Neural cell (in vitro differentiated cells): ENCODE measurements at regions not wholly inside any gene's neighbourhood (a gene's known extent, or its start where the extent isn't known, plus 50 kb on each side); places are given as distances from the start of the nearest gene placed in this dataset.

Experiments used
- H2AFZ ChIP-seq: fragments of 200-600, 300-800 bp; sonication (generic), shearing (Covaris generic); 2 replicates; pipeline ENCODE4 v1.6.0; 2014; ENCODE audit warnings: low read depth, mild to moderate bottlenecking, antibody characterized with exemption, low read length, moderate library complexity
- H3F3A ChIP-seq: fragments of 200-600 bp; shearing (Covaris generic); 2 replicates; pipeline ENCODE4 v1.6.1; 2016; ENCODE audit warnings: mild to moderate bottlenecking, moderate library complexity, mixed read lengths, antibody characterized with exemption, low read length; ENCODE audit not compliant: insufficient read depth, poor library complexity, severe bottlenecking
- H3K27ac ChIP-seq: fragments of 200-600, 300-800 bp; sonication (generic), shearing (Covaris generic); 2 replicates; pipeline ENCODE4 v1.5.1; 2014; ENCODE audit warnings: mild to moderate bottlenecking, low read length, moderate library complexity
- H3K27me3 ChIP-seq: fragments of 300-800, 200-600 bp; sonication (generic), shearing (Covaris generic); 2 replicates; pipeline ENCODE4 v1.6.0; 2014; ENCODE audit warnings: mild to moderate bottlenecking, low read depth, low read length, moderate library complexity; ENCODE audit not compliant: insufficient read depth
- H3K36me3 ChIP-seq: fragments of 300-800, 200-600 bp; sonication (generic), shearing (Covaris generic); 2 replicates; pipeline ENCODE4 v1.5.1; 2014; ENCODE audit warnings: mild to moderate bottlenecking, antibody characterized with exemption, low read length, moderate library complexity; ENCODE audit not compliant: insufficient read depth
- H3K4me2 ChIP-seq: fragments of 300-800, 200-600 bp; sonication (generic), shearing (Covaris generic); 2 replicates; pipeline ENCODE4 v1.6.0; 2014; ENCODE audit warnings: mild to moderate bottlenecking, low read length
- H3K4me3 ChIP-seq: fragments of 300-800, 200-600 bp; sonication (generic), shearing (Covaris generic); 2 replicates; pipeline ENCODE4 v1.5.1; 2014; ENCODE audit warnings: mild to moderate bottlenecking, low read length, moderate library complexity
- H3K79me2 ChIP-seq: fragments of 200-600 bp; shearing (Covaris generic); replicated peaks from 2 replicates; pipeline ENCODE4 v1.6.0; 2014; ENCODE audit warnings: mild to moderate bottlenecking, low read length, moderate library complexity; ENCODE audit not compliant: insufficient read depth
- H3K9ac ChIP-seq: fragments of 300-800, 200-600 bp; sonication (generic), shearing (Covaris generic); 2 replicates; pipeline ENCODE4 v1.6.1; 2016; ENCODE audit warnings: mild to moderate bottlenecking, low read length, mixed read lengths
- H3K9me2 ChIP-seq: fragments of 200-600 bp; shearing (Covaris generic); 2 replicates; pipeline ENCODE4 v1.6.1; 2016; ENCODE audit warnings: mild to moderate bottlenecking, low read length, mixed read lengths; ENCODE audit not compliant: insufficient read depth
- H3K9me3 ChIP-seq: fragments of 200-600, 300-800 bp; sonication (generic), shearing (Covaris generic); 2 replicates; pipeline ENCODE4 v1.6.1; 2016; ENCODE audit warnings: mild to moderate bottlenecking, mixed run types, low read length, moderate library complexity, mixed read lengths
- H4K20me1 ChIP-seq: fragments of 200-600 bp; shearing (Covaris generic); 2 replicates; pipeline ENCODE4 v1.6.1; 2016; ENCODE audit warnings: mild to moderate bottlenecking, mixed run types; ENCODE audit not compliant: insufficient read depth
- CTCF ChIP-seq: fragments of 450-650 bp; IDR thresholded peaks from 2 replicates; pipeline ENCODE4 v1.5.1; 2014; ENCODE audit warnings: antibody characterized with exemption, mild to moderate bottlenecking, moderate library complexity; ENCODE audit not compliant: poor library complexity, severe bottlenecking
- EP300 ChIP-seq: fragments of 450-650 bp; conservative IDR thresholded peaks from 2 replicates; pipeline ENCODE4 v1.6.1; 2014; ENCODE audit warnings: antibody characterized with exemption, mild to moderate bottlenecking, moderate library complexity; ENCODE audit not compliant: poor library complexity, severe bottlenecking
- EZH2 ChIP-seq: fragments of 200-600, 300-800 bp; shearing (Covaris generic), sonication (generic); IDR thresholded peaks from 2 replicates; pipeline ENCODE4 v1.6.1; 2014; ENCODE audit warnings: antibody characterized with exemption, low read length, borderline replicate concordance, mild to moderate bottlenecking; ENCODE audit not compliant: insufficient read depth, poor library complexity, severe bottlenecking
- MXI1 ChIP-seq: fragments of 450-650 bp; conservative IDR thresholded peaks from 2 replicates; pipeline ENCODE4 v1.6.1; 2014; ENCODE audit warnings: antibody characterized with exemption, mild to moderate bottlenecking; ENCODE audit not compliant: poor library complexity, severe bottlenecking
- POLR2AphosphoS5 ChIP-seq: IDR thresholded peaks from 2 replicates; pipeline ENCODE4 v1.6.1; 2012
- RAD21 ChIP-seq: fragments of 450-650 bp; conservative IDR thresholded peaks from 2 replicates; pipeline ENCODE4 v1.6.1; 2014; ENCODE audit warnings: antibody characterized with exemption, mild to moderate bottlenecking, moderate library complexity
- REST ChIP-seq: IDR thresholded peaks from 2 replicates; pipeline ENCODE4 v1.6.1; 2012; ENCODE audit warnings: borderline replicate concordance
- SMC3 ChIP-seq: fragments of 450-650 bp; conservative IDR thresholded peaks from 2 replicates; pipeline ENCODE4 v1.6.1; 2014; ENCODE audit warnings: antibody characterized with exemption, mild to moderate bottlenecking, moderate library complexity; ENCODE audit not compliant: poor library complexity
- TAF1 ChIP-seq: IDR thresholded peaks from 2 replicates; pipeline ENCODE4 v1.6.1; 2012; ENCODE audit warnings: low read depth

DNA sequence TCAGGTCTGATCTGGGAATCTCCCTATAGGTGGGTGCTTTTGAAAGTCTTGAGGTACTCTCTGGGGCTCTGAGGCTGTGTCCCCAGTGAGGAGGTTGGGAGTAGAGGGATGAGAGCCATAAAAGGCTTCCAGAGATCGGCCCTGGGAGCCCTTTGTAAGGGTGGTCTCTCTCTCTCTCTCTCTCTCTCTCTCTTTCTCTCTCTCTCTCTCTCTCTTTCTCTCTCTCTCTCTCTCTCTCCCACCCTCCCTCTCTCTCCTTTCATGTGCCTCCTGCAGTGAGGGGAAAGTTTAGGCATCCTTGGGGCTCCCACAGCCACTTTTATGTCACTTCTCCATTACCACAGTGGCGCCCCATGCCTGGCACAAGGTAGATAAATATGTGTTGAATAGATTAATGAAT lies 271.3 kb upstream of the N4BP1 start:
- Histone ChIP-seq H3K4me3 (no peak overlapping the region), H3K9me2 (no peaks in the 10 kb centered on the region), H3K79me2 (no peaks in the 10 kb centered on the region), H3K27me3 (no peaks in the 10 kb centered on the region), H3K27ac (no peak overlapping the region), H2AFZ (no peak overlapping the region), H3K36me3 (no peaks in the 10 kb centered on the region), H3K9me3 (no peaks in the 10 kb centered on the region), H3F3A (no peaks in the 10 kb centered on the region), H3K4me2 (no peak overlapping the region), H3K9ac (no peak overlapping the region), H4K20me1 (no peaks in the 10 kb centered on the region)
- TF ChIP-seq CTCF (no peak), RAD21 (no peak), EP300 (no peak), POLR2AphosphoS5 (no peak), SMC3 (no peak), REST (no peak), EZH2 (no peak), TAF1 (no peak), MXI1 (no peak)

- H3K9ac ChIP-seq, result no peak overlapping the region
- H3K4me3 ChIP-seq, result peak overlapping the region; percentile 13
- no peaks in the 10 kb centered on the region for H3K79me2 ChIP-seq
- H3K9me2 ChIP-seq, result no peaks in the 10 kb centered on the region
- no peaks in the 10 kb centered on the region for H4K20me1 ChIP-seq
- H3K27ac ChIP-seq, result no peak overlapping the region
- H3K9me3 ChIP-seq, result no peaks in the 10 kb centered on the region
- no peak overlapping the region for H3K4me2 ChIP-seq
- H3K27me3 ChIP-seq, result no peaks in the 10 kb centered on the region
- TF ChIP-seq EP300 (peak; percentile 62), RAD21 (no peak)
- no peak overlapping the region for H2AFZ ChIP-seq
- no peaks in the 10 kb centered on the region for H3K36me3 ChIP-seq
- no peaks in the 10 kb centered on the region for H3F3A ChIP-seq
These were observed 269.5 kb upstream of the N4BP1 start for GRCh38 chr16:48879223-48880122.
